ENCODE measurements at regions not wholly inside any gene's neighbourhood (a gene's known extent, or its start where the extent isn't known, plus 50 kb on each side); places are given as distances from the start of the nearest gene placed in this dataset.
A peak's percentile ranks its signal among the peaks of the same experiment; 100 is the strongest.

DNA sequence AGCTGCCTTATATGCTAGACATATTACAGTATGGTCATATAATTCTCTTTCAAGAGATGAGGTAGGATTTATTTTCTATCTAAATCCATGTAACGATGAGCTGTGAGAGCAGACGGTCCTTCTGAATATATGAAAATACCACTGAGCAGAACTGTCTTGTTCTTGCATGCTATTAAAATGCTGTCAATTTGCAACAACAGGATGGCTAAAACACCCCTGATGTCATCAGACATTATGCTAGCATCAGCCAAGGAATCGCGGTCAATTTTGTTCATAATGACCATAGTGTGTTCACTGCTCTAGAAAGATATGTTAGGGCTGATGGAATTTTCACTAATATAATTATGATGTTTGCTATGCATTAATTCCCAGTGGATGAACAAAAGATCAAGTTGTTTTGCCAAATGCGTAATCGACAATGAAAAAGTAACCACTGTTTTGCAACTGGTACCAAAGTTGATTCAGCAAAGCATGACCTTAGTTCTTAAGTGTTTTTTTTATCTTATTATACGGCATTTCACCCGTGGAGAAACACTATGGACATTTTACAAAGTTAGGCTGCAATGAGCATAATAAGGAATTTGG, 765.4 kb upstream of the NR2F2 start:
- Histone ChIP-seq H3K36me3 (ENCODE audit: control insufficient read depth in 2 of 2, insufficient read depth in 2 of 2, low read length in 2 of 2) (no peaks in the 10 kb centered on the region), H3K4me3 (ENCODE audit: low read length in 2 of 2) (no peak overlapping the region), H3K27me3 (ENCODE audit: control insufficient read depth in 1 of 2, insufficient read depth in 2 of 2, low read length in 2 of 2) (no peaks in the 10 kb centered on the region), H3K4me1 (ENCODE audit: control insufficient read depth, insufficient read depth, low read length) (no peaks in the 10 kb centered on the region), H3K27ac (ENCODE audit: low read length) (no peak overlapping the region), H3K9me3 (ENCODE audit: control insufficient read depth in 2 of 2, low read length in 2 of 2) (no peaks in the 10 kb centered on the region), H3K9ac (ENCODE audit: low read length in 2 of 2) (no peak overlapping the region)

DNA sequence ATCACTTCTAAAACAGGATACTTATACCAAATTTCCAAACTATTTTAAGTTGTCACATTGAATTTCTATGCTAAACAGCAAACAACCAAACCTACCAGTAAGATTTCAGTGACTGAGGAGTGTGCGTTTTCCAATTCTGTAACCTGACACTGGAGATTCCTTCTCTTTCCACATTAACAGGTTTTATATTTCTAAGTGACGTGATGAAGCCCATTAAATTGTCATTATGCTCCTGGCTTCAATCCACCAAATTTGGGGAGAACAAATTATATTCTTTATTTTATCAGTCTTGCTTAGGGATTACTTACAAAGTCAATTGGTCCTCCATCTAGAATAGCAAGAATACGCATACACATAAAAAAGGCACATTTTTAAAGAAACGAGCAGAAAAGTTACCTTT, 764.8 kb upstream of the NR2F2 start:
- Histone ChIP-seq H3K4me3 (ENCODE audit: low read length in 2 of 2) (no peak overlapping the region), H3K27ac (ENCODE audit: low read length) (no peak overlapping the region)

DNA sequence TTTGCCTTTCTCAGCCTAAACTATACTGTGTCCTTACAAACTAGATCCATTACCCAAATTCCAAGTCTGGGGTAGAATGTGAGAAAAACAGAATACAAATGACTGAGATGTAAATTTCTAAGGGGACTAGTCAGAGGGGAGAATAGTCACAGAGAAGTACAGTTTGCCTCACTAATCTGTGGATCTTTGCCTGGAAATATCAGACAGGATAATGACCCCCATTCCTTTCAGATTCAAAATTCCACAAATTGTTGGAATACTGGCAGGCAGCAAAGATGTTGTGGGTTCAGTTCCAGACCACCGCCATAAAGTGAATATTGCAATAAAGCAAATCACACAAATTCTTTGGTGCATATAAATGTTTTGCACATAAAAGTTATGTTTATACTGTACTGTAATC, 762.8 kb upstream of the NR2F2 start:
- no peak overlapping the region for H3K9ac ChIP-seq (ENCODE audit: low read length in 2 of 2)
- no peaks in the 10 kb centered on the region for H3K9me3 ChIP-seq (ENCODE audit: control insufficient read depth in 2 of 2, low read length in 2 of 2)
- no peaks in the 10 kb centered on the region for H3K36me3 ChIP-seq (ENCODE audit: control insufficient read depth in 2 of 2, insufficient read depth in 2 of 2, low read length in 2 of 2)
- no peaks in the 10 kb centered on the region for H3K4me1 ChIP-seq (ENCODE audit: control insufficient read depth, insufficient read depth, low read length)
- no peaks in the 10 kb centered on the region for H3K27me3 ChIP-seq (ENCODE audit: control insufficient read depth in 1 of 2, insufficient read depth in 2 of 2, low read length in 2 of 2)
- H3K27ac ChIP-seq (ENCODE audit: low read length): no peak overlapping the region
- H3K4me3 ChIP-seq (ENCODE audit: low read length in 2 of 2): no peak overlapping the region

More for the DNA sequence above, 764.8 kb upstream of the NR2F2 start:
- no peak overlapping the region for H3K9ac ChIP-seq (ENCODE audit: low read length in 2 of 2)
- H3K27me3 ChIP-seq (ENCODE audit: control insufficient read depth in 1 of 2, insufficient read depth in 2 of 2, low read length in 2 of 2): no peaks in the 10 kb centered on the region
- H3K4me1 ChIP-seq (ENCODE audit: control insufficient read depth, insufficient read depth, low read length): no peaks in the 10 kb centered on the region
- no peaks in the 10 kb centered on the region for H3K9me3 ChIP-seq (ENCODE audit: control insufficient read depth in 2 of 2, low read length in 2 of 2)
- no peaks in the 10 kb centered on the region for H3K36me3 ChIP-seq (ENCODE audit: control insufficient read depth in 2 of 2, insufficient read depth in 2 of 2, low read length in 2 of 2)

DNA sequence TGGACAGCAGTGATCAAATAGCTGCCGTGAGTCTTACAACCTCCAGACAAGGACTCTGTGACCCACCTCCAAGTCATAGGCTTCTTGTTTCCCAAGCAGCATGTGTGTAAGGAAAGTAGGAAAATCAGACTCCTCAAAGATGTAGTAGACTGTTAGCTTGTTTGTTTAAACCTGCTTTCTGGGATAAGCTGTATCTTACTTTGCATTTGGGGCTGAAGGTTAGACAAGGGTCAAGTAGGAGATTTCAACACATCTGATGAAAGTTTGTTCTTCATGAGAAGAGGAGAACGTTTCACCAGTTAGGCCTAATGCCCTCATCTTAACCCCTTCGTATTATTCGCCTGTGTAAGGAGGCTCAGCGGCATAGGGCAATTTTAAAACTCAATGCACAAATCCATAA, 756.4 kb upstream of the NR2F2 start:
- H3K9me3 ChIP-seq (ENCODE audit: control insufficient read depth in 2 of 2, low read length in 2 of 2): no peaks in the 10 kb centered on the region
- H3K4me1 ChIP-seq (ENCODE audit: control insufficient read depth, insufficient read depth, low read length): no peaks in the 10 kb centered on the region
- no peaks in the 10 kb centered on the region for H3K36me3 ChIP-seq (ENCODE audit: control insufficient read depth in 2 of 2, insufficient read depth in 2 of 2, low read length in 2 of 2)
- no peaks in the 10 kb centered on the region for H3K27me3 ChIP-seq (ENCODE audit: control insufficient read depth in 1 of 2, insufficient read depth in 2 of 2, low read length in 2 of 2)
- H3K27ac ChIP-seq (ENCODE audit: low read length): no peak overlapping the region
- H3K9ac ChIP-seq (ENCODE audit: low read length in 2 of 2): no peak overlapping the region
- no peak overlapping the region for H3K4me3 ChIP-seq (ENCODE audit: low read length in 2 of 2)

DNA sequence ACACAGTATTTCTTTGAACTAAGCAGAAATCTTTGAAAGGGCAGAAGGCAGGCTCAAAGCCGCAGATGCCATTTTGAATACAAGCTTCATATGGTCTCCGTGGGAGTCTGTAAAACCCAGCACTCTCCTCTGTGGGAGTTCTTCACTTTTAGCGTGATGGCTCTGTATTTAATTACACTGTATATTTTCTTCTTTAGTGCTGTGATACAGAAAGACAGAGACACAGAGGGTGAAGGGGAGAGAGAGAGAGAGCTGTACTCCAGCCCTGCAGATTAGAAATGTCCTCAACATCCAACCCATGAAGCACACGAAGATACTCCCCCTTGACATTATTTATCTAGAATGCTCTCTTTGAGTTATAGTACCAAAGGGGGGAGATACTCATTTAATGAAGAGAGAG, 752.6 kb upstream of the NR2F2 start:
- no peaks in the 10 kb centered on the region for H3K36me3 ChIP-seq (ENCODE audit: control insufficient read depth in 2 of 2, insufficient read depth in 2 of 2, low read length in 2 of 2)
- no peaks in the 10 kb centered on the region for H3K4me1 ChIP-seq (ENCODE audit: control insufficient read depth, insufficient read depth, low read length)
- no peak overlapping the region for H3K9ac ChIP-seq (ENCODE audit: low read length in 2 of 2)
- no peak overlapping the region for H3K4me3 ChIP-seq (ENCODE audit: low read length in 2 of 2)
- H3K27me3 ChIP-seq (ENCODE audit: control insufficient read depth in 1 of 2, insufficient read depth in 2 of 2, low read length in 2 of 2): no peaks in the 10 kb centered on the region
- H3K9me3 ChIP-seq (ENCODE audit: control insufficient read depth in 2 of 2, low read length in 2 of 2): no peaks in the 10 kb centered on the region
- H3K27ac ChIP-seq (ENCODE audit: low read length): no peak overlapping the region

DNA sequence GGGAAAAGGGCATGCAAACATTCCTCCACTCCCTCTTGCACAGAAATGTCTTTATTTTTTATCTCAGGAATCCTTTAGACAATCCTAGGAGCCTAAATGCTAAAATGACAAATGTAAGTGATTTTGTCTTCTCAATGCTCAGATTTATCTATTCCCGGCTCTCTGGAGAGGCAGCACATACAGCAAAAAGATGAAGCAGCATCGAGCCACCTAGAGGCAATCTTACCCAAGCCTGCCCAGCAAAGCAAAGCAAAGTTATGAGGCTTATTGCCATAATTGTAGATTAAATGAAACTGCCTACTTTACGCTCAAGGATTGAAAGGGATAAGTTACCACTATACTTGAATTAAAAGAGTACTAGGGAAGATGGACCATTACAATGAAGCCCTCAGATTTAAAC, 750.4 kb upstream of the NR2F2 start:
- no peaks in the 10 kb centered on the region for H3K27me3 ChIP-seq (ENCODE audit: control insufficient read depth in 1 of 2, insufficient read depth in 2 of 2, low read length in 2 of 2)
- H3K36me3 ChIP-seq (ENCODE audit: control insufficient read depth in 2 of 2, insufficient read depth in 2 of 2, low read length in 2 of 2): no peaks in the 10 kb centered on the region
- no peak overlapping the region for H3K4me3 ChIP-seq (ENCODE audit: low read length in 2 of 2)
- H3K4me1 ChIP-seq (ENCODE audit: control insufficient read depth, insufficient read depth, low read length): no peaks in the 10 kb centered on the region
- H3K9ac ChIP-seq (ENCODE audit: low read length in 2 of 2): no peak overlapping the region
- H3K27ac ChIP-seq (ENCODE audit: low read length): no peak overlapping the region
- H3K9me3 ChIP-seq (ENCODE audit: control insufficient read depth in 2 of 2, low read length in 2 of 2): no peaks in the 10 kb centered on the region

DNA sequence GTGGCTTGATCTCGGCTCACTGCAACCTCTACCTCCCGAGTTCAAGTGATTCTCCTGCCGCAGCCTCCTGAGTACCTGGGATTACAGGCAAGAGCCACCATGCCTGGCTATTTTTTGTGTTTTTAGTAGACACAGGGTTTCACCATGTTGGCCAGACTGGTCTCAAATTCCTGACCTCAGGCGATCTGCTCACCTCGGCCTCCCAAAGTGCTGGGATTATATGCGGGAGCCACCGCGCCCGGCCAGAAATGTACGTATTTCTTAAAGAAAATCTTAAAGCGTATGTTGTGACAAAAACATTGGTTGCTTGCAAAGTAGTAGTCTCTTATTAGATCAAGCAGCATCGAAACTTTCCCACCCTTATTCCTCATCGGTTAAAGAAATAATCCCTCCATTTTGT, 748.9 kb upstream of the NR2F2 start:
- no peak overlapping the region for H3K27ac ChIP-seq (ENCODE audit: low read length)
- H3K4me1 ChIP-seq (ENCODE audit: control insufficient read depth, insufficient read depth, low read length): no peaks in the 10 kb centered on the region
- no peaks in the 10 kb centered on the region for H3K27me3 ChIP-seq (ENCODE audit: control insufficient read depth in 1 of 2, insufficient read depth in 2 of 2, low read length in 2 of 2)
- no peak overlapping the region for H3K9ac ChIP-seq (ENCODE audit: low read length in 2 of 2)
- H3K4me3 ChIP-seq (ENCODE audit: low read length in 2 of 2): no peak overlapping the region
- no peaks in the 10 kb centered on the region for H3K36me3 ChIP-seq (ENCODE audit: control insufficient read depth in 2 of 2, insufficient read depth in 2 of 2, low read length in 2 of 2)
- no peaks in the 10 kb centered on the region for H3K9me3 ChIP-seq (ENCODE audit: control insufficient read depth in 2 of 2, low read length in 2 of 2)

DNA sequence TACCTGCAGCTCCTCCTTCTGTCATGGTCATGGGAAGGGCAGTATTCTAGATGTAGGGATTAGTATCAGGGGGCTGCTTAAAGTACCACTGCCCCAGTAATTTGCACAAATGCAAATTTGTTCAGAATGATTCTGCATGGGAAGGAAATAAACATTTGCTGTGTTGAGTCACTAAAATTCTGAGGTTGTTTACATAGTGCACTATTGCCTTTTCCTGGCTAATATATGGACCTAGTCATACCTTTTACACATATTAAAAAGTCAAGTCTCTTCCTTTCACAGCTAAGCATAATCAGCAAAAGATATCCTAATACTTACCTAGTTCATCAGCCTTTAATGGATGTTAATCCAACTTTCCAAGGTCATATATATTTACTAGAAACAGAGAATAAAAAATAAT, 746.4 kb upstream of the NR2F2 start:
- Histone ChIP-seq H3K27me3 (ENCODE audit: control insufficient read depth in 1 of 2, insufficient read depth in 2 of 2, low read length in 2 of 2) (no peaks in the 10 kb centered on the region), H3K9me3 (ENCODE audit: control insufficient read depth in 2 of 2, low read length in 2 of 2) (no peaks in the 10 kb centered on the region), H3K4me3 (ENCODE audit: low read length in 2 of 2) (no peak overlapping the region), H3K9ac (ENCODE audit: low read length in 2 of 2) (no peak overlapping the region), H3K36me3 (ENCODE audit: control insufficient read depth in 2 of 2, insufficient read depth in 2 of 2, low read length in 2 of 2) (no peaks in the 10 kb centered on the region), H3K4me1 (ENCODE audit: control insufficient read depth, insufficient read depth, low read length) (no peaks in the 10 kb centered on the region), H3K27ac (ENCODE audit: low read length) (no peak overlapping the region)

DNA sequence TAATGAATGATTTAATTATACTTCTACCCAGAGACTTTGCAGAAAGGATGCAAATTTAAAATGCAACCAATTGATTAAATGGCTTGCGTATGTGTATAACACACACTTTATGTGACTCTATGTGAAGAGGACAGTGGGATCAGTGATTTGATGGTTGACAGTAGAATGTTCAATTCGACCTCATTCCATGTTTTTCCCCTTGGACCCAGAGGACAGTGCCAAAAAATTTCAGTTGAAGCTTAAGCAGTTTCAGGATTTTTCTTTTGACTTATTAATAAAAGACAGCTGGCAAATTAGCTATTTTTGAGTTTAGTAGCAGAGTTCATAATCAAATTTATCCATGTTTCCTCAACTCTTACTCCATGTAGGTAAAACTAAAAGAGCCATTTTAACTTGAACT, 742.4 kb upstream of the NR2F2 start:
- no peaks in the 10 kb centered on the region for H3K9me3 ChIP-seq (ENCODE audit: control insufficient read depth in 2 of 2, low read length in 2 of 2)
- no peak overlapping the region for H3K4me3 ChIP-seq (ENCODE audit: low read length in 2 of 2)
- no peaks in the 10 kb centered on the region for H3K4me1 ChIP-seq (ENCODE audit: control insufficient read depth, insufficient read depth, low read length)
- H3K36me3 ChIP-seq (ENCODE audit: control insufficient read depth in 2 of 2, insufficient read depth in 2 of 2, low read length in 2 of 2): no peaks in the 10 kb centered on the region
- no peak overlapping the region for H3K27ac ChIP-seq (ENCODE audit: low read length)
- no peak overlapping the region for H3K9ac ChIP-seq (ENCODE audit: low read length in 2 of 2)
- H3K27me3 ChIP-seq (ENCODE audit: control insufficient read depth in 1 of 2, insufficient read depth in 2 of 2, low read length in 2 of 2): no peaks in the 10 kb centered on the region

DNA sequence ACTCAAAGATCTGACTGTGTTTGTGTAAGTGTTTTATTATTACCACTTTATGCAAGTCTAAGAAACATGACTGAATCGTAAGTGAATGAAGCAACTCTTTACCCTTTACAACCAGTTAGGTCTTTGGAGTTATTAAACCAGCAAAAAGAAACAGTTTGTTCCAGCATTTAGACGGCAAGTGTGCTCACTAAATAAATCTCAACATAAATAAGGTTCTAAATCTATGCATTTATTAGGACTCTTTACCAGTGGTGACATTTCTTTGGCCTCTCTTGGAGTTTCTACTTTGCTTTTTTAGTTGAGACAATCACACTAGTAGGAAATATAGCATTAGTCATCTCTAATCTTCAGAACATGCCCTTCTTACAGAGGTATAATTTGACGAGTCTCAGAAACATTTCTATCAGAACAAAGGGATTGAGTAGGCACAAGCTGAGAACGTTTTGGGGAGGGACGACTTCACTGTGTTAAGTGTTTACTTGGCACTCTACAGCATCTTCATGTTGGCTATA, 739.9 kb upstream of the NR2F2 start:
- Histone ChIP-seq H3K27ac (ENCODE audit: low read length) (peak overlapping the region; percentile 0), H3K4me1 (ENCODE audit: control insufficient read depth, insufficient read depth, low read length) (no peaks in the 10 kb centered on the region), H3K9me3 (ENCODE audit: control insufficient read depth in 2 of 2, low read length in 2 of 2) (no peaks in the 10 kb centered on the region), H3K36me3 (ENCODE audit: control insufficient read depth in 2 of 2, insufficient read depth in 2 of 2, low read length in 2 of 2) (no peaks in the 10 kb centered on the region), H3K9ac (ENCODE audit: low read length in 2 of 2) (no peak overlapping the region), H3K4me3 (ENCODE audit: low read length in 2 of 2) (no peak overlapping the region), H3K27me3 (ENCODE audit: control insufficient read depth in 1 of 2, insufficient read depth in 2 of 2, low read length in 2 of 2) (no peaks in the 10 kb centered on the region)

DNA sequence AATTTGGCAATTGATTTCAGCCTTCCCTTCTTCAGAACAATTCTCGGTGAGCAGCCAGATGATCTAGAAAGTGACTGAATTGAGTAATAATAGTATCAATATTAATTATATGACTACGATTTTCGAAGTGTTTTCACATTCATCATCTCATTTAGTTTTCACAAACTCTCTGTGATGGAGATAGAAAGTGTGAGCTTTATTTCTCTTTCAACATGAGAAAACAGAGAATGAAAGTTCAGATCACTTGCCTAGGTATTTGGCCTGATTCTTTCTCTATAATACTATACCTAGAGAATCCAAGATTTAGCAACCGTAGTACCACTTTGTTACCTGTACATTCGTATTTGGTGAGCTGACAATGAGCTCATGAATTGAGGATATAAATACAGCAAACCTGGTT, 739.2 kb upstream of the NR2F2 start:
- Histone ChIP-seq H3K4me1 (ENCODE audit: control insufficient read depth, insufficient read depth, low read length) (no peaks in the 10 kb centered on the region), H3K9me3 (ENCODE audit: control insufficient read depth in 2 of 2, low read length in 2 of 2) (no peaks in the 10 kb centered on the region), H3K27me3 (ENCODE audit: control insufficient read depth in 1 of 2, insufficient read depth in 2 of 2, low read length in 2 of 2) (no peaks in the 10 kb centered on the region), H3K4me3 (ENCODE audit: low read length in 2 of 2) (no peak overlapping the region), H3K9ac (ENCODE audit: low read length in 2 of 2) (no peak overlapping the region), H3K36me3 (ENCODE audit: control insufficient read depth in 2 of 2, insufficient read depth in 2 of 2, low read length in 2 of 2) (no peaks in the 10 kb centered on the region), H3K27ac (ENCODE audit: low read length) (no peak overlapping the region)
